ENCODE measurements at regions not wholly inside any gene's neighbourhood (a gene's known extent, or its start where the extent isn't known, plus 50 kb on each side); places are given as distances from the start of the nearest gene placed in this dataset.

- TF ChIP-seq, protein P1, sequence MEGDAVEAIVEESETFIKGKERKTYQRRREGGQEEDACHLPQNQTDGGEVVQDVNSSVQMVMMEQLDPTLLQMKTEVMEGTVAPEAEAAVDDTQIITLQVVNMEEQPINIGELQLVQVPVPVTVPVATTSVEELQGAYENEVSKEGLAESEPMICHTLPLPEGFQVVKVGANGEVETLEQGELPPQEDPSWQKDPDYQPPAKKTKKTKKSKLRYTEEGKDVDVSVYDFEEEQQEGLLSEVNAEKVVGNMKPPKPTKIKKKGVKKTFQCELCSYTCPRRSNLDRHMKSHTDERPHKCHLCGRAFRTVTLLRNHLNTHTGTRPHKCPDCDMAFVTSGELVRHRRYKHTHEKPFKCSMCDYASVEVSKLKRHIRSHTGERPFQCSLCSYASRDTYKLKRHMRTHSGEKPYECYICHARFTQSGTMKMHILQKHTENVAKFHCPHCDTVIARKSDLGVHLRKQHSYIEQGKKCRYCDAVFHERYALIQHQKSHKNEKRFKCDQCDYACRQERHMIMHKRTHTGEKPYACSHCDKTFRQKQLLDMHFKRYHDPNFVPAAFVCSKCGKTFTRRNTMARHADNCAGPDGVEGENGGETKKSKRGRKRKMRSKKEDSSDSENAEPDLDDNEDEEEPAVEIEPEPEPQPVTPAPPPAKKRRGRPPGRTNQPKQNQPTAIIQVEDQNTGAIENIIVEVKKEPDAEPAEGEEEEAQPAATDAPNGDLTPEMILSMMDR (IDR thresholded peaks at IDR 0.05), result peak in 2 of 4 experiments; percentile 37 to 55
- TF ChIP-seq POLR2A (IDR thresholded peaks at IDR 0.05), result no peak
Observed at GRCh38 chr15:38002883-38003477, 68.5 kb downstream of the TMCO5A start.
